ENCODE measurements at regions not wholly inside any gene's neighbourhood (a gene's known extent, or its start where the extent isn't known, plus 50 kb on each side); places are given as distances from the start of the nearest gene placed in this dataset.
A peak's percentile ranks its signal among the peaks of the same experiment; 100 is the strongest.

- Histone ChIP-seq H3K4me3 (no peak overlapping the region), H3K36me3 (no peaks in the 10 kb centered on the region), H3K9me3 (no peaks in the 10 kb centered on the region), H3K27ac (no peak overlapping the region), H3K4me1 (peaks cover 0 to 5% of the 10 kb centered on the region in 2 donors), H3K27me3 (no peaks in the 10 kb centered on the region)
- DNase-seq (ENCODE audit: low spot score): no peak
- TF ChIP-seq, protein P1, sequence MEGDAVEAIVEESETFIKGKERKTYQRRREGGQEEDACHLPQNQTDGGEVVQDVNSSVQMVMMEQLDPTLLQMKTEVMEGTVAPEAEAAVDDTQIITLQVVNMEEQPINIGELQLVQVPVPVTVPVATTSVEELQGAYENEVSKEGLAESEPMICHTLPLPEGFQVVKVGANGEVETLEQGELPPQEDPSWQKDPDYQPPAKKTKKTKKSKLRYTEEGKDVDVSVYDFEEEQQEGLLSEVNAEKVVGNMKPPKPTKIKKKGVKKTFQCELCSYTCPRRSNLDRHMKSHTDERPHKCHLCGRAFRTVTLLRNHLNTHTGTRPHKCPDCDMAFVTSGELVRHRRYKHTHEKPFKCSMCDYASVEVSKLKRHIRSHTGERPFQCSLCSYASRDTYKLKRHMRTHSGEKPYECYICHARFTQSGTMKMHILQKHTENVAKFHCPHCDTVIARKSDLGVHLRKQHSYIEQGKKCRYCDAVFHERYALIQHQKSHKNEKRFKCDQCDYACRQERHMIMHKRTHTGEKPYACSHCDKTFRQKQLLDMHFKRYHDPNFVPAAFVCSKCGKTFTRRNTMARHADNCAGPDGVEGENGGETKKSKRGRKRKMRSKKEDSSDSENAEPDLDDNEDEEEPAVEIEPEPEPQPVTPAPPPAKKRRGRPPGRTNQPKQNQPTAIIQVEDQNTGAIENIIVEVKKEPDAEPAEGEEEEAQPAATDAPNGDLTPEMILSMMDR (IDR thresholded peaks at IDR 0.05): peak in 1 of 2 donors; percentile 63
These were observed 82.1 kb downstream of the AVPR1A start for GRCh38 chr12:63068857-63069442.

GRCh38 chr12:63066782-63067181, 84.2 kb downstream of the AVPR1A start:
- TF ChIP-seq, protein P1 (IDR thresholded peaks at IDR 0.05): no peak
- no peaks in the 10 kb centered on the region for H3K27me3 ChIP-seq
- no peak for DNase-seq (ENCODE audit: low spot score)

DNA sequence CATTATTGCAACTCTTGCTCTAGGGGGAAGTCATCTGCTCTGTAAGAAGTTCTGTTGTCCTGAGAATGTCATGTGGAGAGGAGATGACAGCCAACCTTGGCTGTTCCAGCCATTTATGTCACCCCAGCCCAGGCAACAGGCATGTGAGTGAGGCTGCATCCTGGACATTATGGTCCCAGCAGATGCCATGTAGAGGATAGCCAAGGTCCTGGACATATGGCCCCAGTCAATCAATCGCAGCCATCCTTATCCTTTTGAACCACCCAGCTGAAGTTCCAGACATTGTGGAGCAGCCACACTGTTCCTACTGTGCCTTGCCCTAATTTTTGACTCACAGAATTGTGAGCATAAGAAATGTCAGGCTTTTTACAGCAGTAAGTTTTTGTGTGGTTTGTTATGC, 84.9 kb downstream of the AVPR1A start:
- no peak for DNase-seq (ENCODE audit: low spot score)
- no peak overlapping the region for H3K4me3 ChIP-seq
- peaks cover 0 to 5% of the 10 kb centered on the region in 2 donors for H3K4me1 ChIP-seq
- no peaks in the 10 kb centered on the region for H3K27me3 ChIP-seq
- no peaks in the 10 kb centered on the region for H3K9me3 ChIP-seq
- TF ChIP-seq, protein P1 (IDR thresholded peaks at IDR 0.05): no peak
- no peaks in the 10 kb centered on the region for H3K36me3 ChIP-seq
- H3K27ac ChIP-seq: no peak overlapping the region

More at GRCh38 chr12:63066782-63067181, 84.2 kb downstream of the AVPR1A start:
- no peaks in the 10 kb centered on the region for H3K9me3 ChIP-seq
- H3K36me3 ChIP-seq: no peaks in the 10 kb centered on the region
- H3K4me3 ChIP-seq: no peak overlapping the region
- no peak overlapping the region for H3K27ac ChIP-seq
- peaks cover 0 to 5% of the 10 kb centered on the region in 2 donors for H3K4me1 ChIP-seq

- no peak for DNase-seq (ENCODE audit: low spot score)
- Histone ChIP-seq H3K9me3 (no peaks in the 10 kb centered on the region), H3K27ac (no peak overlapping the region), H3K4me3 (no peak overlapping the region), H3K27me3 (no peaks in the 10 kb centered on the region), H3K4me1 (no peaks in the 10 kb centered on the region), H3K36me3 (no peaks in the 10 kb centered on the region)
- TF ChIP-seq, protein P1 (IDR thresholded peaks at IDR 0.05): no peak
These were observed 86.9 kb downstream of the AVPR1A start for GRCh38 chr12:63064080-63064479.

GRCh38 chr12:63056649-63057048, 94.4 kb downstream of the AVPR1A start:
- Histone ChIP-seq H3K27ac (no peak overlapping the region), H3K27me3 (no peaks in the 10 kb centered on the region), H3K36me3 (no peaks in the 10 kb centered on the region), H3K4me3 (no peak overlapping the region), H3K9me3 (no peaks in the 10 kb centered on the region), H3K4me1 (no peaks in the 10 kb centered on the region)
- DNase-seq (ENCODE audit: low spot score): no peak
- TF ChIP-seq, protein P1 (IDR thresholded peaks at IDR 0.05): no peak

DNA sequence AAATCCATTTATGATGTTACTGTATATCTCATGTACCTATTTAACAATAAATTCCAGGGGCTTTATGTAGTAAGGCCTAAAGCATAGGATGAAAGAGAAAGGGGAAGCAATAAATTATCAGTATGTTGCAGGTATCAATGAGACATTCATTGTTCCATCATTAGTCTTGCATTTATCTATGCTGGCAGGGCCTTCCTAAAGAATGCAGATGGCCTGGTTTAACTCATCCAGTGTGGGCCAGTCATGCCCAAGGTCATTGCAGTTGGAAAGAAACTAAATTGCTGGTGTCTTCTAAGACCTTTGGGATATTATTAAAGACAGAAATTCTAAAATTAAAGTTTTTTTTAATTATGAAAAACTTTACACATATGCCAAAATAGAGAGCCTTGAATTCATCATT, 98.3 kb downstream of the AVPR1A start:
- Histone ChIP-seq H3K36me3 (no peaks in the 10 kb centered on the region), H3K27ac (no peak overlapping the region), H3K4me3 (no peak overlapping the region), H3K4me1 (no peaks in the 10 kb centered on the region), H3K27me3 (no peaks in the 10 kb centered on the region), H3K9me3 (no peaks in the 10 kb centered on the region)
- TF ChIP-seq, protein P1 (IDR thresholded peaks at IDR 0.05): no peak
- no peak for DNase-seq (ENCODE audit: low spot score)
